ENCODE measurements at regions not wholly inside any gene's neighbourhood (a gene's known extent, or its start where the extent isn't known, plus 50 kb on each side); places are given as distances from the start of the nearest gene placed in this dataset.

GRCh38 chr2:103780088-103780702, 1018.4 kb downstream of the TMEM182 start:
- TF ChIP-seq CTCF (IDR thresholded peaks at IDR 0.05) (no peak), ZFX (IDR thresholded peaks at IDR 0.05; ENCODE audit: borderline replicate concordance) (no peak)

Data from 22Rv1 (cell line).